Mammary epithelial cell (primary cell): ENCODE measurements at regions not wholly inside any gene's neighbourhood (a gene's known extent, or its start where the extent isn't known, plus 50 kb on each side); places are given as distances from the start of the nearest gene placed in this dataset.

Experiments used
- EZH2 ChIP-seq: IDR thresholded peaks from 2 replicates; pipeline ENCODE4 v1.6.1; 2012; ENCODE audit warnings: low read length, inconsistent platforms, borderline replicate concordance
- TF ChIP-seq, protein P1 (sequence below), 2 donors: IDR thresholded peaks in 1 of 2; conservative IDR thresholded peaks in 1 of 2; 2 replicates each; pipeline ENCODE4 v1.5.1; 2011 to 2012; ENCODE audit warnings: inconsistent platforms in 2 of 2, low read length in 2 of 2, mild to moderate bottlenecking in 2 of 2, control low read depth in 1 of 2, low read depth in 1 of 2; ENCODE audit not compliant: insufficient read depth in 1 of 2; ENCODE audit errors: extremely low read depth in 1 of 2

- TF ChIP-seq, protein P1, sequence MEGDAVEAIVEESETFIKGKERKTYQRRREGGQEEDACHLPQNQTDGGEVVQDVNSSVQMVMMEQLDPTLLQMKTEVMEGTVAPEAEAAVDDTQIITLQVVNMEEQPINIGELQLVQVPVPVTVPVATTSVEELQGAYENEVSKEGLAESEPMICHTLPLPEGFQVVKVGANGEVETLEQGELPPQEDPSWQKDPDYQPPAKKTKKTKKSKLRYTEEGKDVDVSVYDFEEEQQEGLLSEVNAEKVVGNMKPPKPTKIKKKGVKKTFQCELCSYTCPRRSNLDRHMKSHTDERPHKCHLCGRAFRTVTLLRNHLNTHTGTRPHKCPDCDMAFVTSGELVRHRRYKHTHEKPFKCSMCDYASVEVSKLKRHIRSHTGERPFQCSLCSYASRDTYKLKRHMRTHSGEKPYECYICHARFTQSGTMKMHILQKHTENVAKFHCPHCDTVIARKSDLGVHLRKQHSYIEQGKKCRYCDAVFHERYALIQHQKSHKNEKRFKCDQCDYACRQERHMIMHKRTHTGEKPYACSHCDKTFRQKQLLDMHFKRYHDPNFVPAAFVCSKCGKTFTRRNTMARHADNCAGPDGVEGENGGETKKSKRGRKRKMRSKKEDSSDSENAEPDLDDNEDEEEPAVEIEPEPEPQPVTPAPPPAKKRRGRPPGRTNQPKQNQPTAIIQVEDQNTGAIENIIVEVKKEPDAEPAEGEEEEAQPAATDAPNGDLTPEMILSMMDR (conservative IDR thresholded peaks at IDR 0.05 in 1 of 2, IDR thresholded peaks at IDR 0.05 in 1 of 2; ENCODE audit: extremely low read depth in 1 of 2, insufficient read depth in 1 of 2, low read depth in 1 of 2, low read length in 2 of 2): no peak
- TF ChIP-seq EZH2: no peak
Measured at GRCh38 chr5:82839881-82840280, 237.3 kb downstream of the TMEM167A start.
